HG03354 (cell line): ENCODE measurements at regions not wholly inside any gene's neighbourhood (a gene's known extent, or its start where the extent isn't known, plus 50 kb on each side); places are given as distances from the start of the nearest gene placed in this dataset.

ENCODE experiments used
- ATAC-seq: cut with Tn5 transposase; IDR thresholded peaks from one replicate; pipeline ENCODE4 v1.9.1; 2021; ENCODE audit warnings: mild to moderate bottlenecking; ENCODE audit not compliant: unreplicated experiment, poor library complexity, severe bottlenecking

DNA sequence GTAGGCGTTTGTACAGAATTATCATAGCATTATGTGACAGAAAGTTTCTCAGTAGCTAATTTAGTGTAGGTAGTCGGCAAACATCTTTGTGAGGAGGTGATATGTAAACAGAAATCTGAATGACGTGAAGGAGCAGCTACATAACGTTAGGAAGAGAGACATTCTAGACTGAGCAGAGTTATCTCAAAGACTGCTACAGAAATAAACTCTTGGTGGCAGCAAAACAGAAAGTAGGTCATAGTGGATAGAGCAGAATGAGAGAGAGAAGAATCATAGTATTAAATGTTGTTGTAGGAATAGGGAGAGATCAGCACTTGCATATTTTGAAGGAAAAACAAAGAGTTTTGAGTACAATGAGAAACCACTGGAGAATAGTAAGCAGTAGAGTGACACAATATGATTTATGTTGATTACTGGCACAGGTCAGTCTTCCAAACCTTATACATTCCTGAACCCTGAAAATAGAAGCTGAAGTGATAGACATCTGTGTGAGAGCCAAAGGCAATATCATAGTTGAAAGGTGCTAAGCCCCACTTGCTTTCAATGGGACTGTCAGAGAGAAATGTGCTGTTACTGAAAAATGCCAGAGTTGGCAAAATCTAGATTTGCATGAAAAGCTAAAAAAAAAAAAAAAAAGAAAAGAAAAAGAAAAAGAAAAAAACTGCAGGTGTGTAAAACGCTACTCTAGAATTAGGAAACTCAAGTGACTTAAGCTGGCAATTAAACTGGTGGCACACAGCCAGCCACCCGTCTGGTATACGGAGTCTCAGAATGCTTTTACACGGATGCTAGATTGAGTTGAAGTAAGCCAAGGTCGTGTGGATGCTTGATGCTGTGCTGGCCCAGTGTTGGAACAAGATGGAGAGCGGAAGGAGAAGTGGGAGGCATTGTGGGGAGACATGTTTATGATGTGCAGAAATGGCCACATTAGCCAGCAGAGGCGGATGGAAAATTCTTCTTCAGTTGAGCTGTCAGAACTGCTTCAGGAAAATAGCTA lies 750.2 kb upstream of the HS3ST1 start:
- ATAC-seq, result no peak

GRCh38 chr4:12177416-12177815 lies 748.7 kb upstream of the HS3ST1 start:
- ATAC-seq, result no peak

DNA sequence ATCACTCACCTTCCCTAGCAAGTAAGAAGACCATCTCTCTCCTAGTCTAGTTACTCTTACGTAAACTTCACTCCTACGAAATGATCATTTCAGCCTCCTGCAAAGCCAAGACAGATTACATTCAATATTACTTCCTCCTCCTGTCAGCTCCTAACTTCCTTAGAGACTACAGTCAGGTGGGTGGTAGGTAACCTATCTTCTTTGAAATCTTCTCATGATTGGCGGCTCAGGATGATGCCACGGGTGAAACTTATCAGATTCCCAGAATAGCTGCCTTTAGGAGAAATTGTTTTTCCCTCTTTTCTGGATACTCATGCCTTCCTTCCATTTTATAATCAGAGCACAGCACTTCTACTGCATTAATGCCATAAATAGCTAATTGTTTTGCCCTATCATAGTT lies 744.8 kb upstream of the HS3ST1 start:
- no peak for ATAC-seq

GRCh38 chr4:12172198-12172973 lies 743.7 kb upstream of the HS3ST1 start:
- no peak for ATAC-seq

DNA sequence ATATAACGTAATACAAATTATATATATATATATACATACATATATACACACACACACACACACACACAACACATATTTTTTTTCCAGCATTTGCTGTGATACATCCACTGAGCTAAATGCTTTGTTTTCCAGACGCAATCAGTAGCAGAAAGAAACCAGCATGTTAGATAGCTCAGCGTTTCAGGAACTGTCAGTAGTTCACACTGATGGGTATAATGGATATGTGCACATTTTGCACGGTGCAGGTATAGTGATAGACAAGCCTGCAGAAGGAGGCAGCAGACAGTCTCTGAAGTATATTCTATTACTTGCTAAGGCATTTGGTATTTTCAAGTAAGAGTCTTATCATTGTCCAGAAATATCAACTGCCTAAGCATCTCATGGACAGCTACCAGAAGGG lies 741.6 kb upstream of the HS3ST1 start:
- no peak for ATAC-seq

GRCh38 chr4:12165616-12166015 lies 736.9 kb upstream of the HS3ST1 start:
- no peak for ATAC-seq

DNA sequence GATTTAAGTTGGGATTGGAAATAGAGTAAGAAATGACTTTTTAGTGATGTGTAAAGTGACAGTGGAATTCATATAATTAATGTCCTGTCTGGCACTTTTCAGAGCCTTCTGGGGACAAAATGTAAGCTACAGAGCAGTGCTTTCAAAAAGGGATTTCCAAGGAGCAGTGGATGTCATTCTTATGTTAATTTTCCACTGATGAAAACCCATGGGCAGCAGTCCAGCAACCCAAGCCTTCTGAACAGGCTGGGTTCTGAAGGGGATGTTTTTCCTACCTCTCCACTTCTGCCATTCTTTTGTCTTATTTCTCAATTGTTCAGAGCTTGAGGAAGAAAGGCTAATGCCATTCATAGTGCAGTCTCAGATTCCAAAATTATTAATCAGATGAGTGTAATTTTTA lies 717.6 kb upstream of the HS3ST1 start:
- no peak for ATAC-seq

DNA sequence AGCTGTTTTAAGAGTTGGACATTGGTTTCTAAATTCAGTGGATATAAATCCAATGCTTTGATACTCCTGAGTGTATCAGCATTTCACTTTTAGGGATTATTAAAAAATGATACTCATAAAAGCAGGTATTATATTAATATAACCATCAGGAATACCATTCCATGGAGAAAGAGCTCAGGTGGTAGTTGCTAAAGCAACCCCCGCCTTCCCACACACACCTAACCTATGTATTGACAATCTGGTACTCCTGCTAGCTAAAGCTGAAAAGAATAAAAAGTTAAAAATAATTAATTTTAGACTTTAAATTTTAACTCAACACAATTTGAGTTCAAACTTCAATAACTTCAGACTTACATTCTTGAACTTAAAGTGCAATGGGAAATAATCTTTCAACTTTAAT lies 717.1 kb upstream of the HS3ST1 start:
- no peak for ATAC-seq

DNA sequence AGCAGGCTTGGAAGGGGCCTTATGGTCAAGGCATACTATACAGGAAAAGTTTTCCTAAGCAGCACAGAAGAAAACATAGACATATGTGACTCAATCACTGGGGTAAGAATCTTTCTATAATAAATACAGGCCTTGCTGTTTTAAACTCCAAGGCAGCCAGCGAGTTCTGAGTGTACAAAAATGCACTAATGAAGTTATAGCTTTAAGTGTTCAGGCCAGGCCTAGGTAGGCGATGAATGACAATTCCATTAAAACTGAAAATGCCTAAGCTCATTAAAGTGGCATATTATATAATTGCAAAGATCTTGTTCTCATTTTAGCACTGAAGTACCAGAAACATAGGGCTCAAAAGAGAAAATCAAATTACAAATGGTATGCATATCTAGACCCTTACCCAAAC lies 716.4 kb upstream of the HS3ST1 start:
- no peak for ATAC-seq

DNA sequence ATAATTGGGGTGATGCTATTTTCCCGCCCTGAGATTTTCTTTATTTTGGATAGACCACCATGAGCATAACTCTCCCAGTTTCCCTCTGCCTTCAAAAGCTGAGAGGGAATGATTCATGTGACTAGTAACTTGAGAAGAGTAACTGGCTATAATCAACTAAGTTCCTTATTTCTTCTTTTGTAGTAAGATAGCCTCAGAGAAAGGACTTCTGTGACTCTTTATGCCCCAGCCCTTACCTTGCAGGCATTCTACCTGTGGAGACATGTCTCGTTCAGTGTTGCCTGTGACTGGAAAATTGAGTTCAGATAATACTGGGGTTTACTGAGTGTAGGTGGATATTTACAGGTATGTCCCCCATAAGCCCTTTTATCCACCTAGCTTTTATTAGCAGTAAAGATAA lies 715.4 kb upstream of the HS3ST1 start:
- no peak for ATAC-seq

GRCh38 chr4:12140864-12141263 lies 712.2 kb upstream of the HS3ST1 start:
- no peak for ATAC-seq

DNA sequence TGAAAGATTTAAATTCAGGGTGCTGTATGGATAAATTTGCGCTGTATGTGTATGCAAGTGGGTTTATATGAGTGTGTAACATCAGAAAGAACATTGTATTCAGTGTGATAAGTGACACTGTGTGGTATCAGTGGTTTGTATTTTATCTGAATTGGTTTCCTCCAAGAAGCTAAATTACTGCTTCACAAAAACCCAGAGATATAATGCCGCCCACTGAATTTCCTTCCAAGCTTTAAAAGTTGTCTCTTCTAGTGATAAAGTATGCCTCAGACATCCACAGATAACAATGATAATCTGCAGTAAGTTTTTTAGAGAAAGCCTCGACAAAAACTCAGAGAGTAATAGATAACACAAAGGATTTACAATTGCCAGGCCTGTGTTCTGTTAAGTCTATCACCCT lies 710.6 kb upstream of the HS3ST1 start:
- ATAC-seq, result no peak

GRCh38 chr4:12138488-12138887 lies 709.8 kb upstream of the HS3ST1 start:
- ATAC-seq, result no peak

DNA sequence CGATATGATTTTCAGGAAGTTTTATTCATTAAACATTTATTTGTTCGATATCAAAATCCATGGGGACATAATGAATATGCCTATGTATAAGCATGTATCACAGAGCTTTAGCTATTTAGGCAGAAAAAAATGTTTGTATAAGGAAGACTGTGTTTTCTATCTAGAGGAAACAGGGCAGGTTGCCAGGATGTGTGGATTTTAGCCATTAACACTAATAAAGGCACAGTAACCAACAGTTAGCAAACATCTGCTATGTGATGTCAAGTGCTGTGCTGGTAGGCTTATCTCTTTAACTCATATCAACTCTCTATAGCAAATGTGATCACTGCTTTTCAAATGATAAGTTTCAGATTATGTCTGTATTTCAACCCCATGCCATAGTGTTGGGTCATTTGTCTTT lies 708.9 kb upstream of the HS3ST1 start:
- no peak for ATAC-seq

GRCh38 chr4:12126474-12126873 lies 697.8 kb upstream of the HS3ST1 start:
- no peak for ATAC-seq

DNA sequence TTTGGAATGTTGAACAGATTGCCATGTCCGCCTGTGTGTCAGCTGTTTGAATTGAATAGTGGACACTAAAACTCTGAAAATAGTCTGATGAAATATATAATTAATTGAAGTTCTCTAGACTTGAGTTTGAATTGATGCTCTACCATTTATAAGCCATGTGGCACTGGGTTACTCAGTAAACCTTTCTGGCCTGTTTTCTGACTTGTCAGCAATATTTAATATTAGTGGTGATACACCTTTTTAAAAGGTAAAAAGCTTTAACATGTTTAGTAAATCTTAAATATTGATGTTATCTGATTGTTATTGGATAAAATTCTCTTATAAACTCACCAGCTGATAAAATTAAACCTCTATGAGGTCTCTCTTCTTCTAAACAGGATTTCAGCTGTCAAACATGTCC lies 695.4 kb upstream of the HS3ST1 start:
- no peak for ATAC-seq

DNA sequence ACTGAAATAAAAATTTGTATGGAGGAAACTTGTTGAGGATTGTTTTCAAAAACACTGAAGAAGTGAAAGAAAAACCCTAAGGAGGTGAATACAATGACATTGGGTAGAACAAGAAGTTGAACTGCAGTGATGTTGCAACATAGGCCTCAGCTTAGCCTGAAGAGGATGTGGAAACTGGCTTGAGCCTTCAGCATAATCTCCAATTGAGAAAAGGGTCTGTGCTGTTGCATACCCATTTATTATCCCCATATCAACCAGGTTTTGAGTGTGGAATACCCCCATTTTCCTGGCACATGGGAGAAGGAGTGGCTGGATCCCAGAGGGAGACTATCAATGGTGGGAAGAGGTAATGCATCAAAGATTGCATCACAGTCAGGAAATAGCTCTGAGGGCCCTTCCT lies 695.0 kb upstream of the HS3ST1 start:
- ATAC-seq, result no peak

GRCh38 chr4:12122316-12122715 lies 693.6 kb upstream of the HS3ST1 start:
- no peak for ATAC-seq

DNA sequence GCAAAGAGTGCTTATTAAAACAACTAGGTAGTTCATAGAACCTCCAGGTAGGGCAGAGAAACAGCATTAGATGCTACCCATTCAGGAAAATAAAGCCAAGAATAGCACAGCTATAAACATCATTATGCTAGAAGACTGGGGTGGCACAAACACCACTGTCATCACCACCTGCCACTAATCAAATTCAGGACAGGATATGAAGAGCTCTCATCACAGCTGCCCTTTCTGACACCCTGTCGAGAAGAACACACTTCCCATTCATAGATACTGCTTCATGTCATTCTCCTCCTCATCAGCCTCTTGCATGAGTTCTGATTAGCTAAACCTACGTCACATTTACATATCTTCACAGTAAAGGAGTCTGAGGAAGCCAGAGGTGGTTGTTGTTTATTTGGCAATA lies 692.3 kb upstream of the HS3ST1 start:
- ATAC-seq, result no peak

DNA sequence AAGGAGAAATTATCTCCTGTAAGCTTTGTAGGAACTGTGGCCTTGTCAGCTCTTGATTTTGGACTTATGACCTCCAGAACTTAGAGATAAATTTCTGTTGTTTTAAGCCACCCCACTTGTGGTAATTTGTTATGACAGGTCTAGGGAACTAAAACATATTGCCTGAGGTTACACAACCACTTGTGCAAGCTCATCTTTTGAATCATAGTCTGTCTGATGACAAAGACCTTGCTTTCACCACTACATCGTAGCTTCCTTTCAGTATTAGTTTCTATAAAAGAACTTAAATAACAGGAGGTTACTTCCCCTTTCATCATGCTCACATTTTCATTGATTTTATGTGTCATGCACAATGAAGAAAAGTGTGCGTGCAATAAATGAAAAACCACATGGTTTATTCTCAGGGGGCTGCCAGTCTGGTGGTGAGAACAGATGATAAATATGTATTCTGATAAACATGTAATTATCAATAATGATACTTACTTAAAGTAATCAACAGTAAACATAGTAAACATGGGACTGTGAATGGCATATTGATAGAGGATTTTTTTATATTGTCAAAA lies 690.0 kb upstream of the HS3ST1 start:
- ATAC-seq, result peak; percentile 71
